Immature natural killer cell (primary cell): ENCODE measurements at regions not wholly inside any gene's neighbourhood (a gene's known extent, or its start where the extent isn't known, plus 50 kb on each side); places are given as distances from the start of the nearest gene placed in this dataset.
"Not testable (repeated sequence)": the region's sequence is repeated elsewhere in the genome, so short reads cannot be mapped to it uniquely, and the experiment has no call there.

Source experiments
- DNase-seq, 3 donors: peaks; one replicate each; pipeline ENCODE4 v3.0.0; 2022; ENCODE audit warnings: mixed read lengths in 1 of 3
- H3K27ac Mint-ChIP-seq, 6 donors: one replicate each; pipeline ENCODE4 v1.8.0; 2020; ENCODE audit warnings: mixed read lengths in 6 of 6, mild to moderate bottlenecking in 5 of 6, inconsistent platforms in 4 of 6, moderate library complexity in 3 of 6
- H3K27me3 Mint-ChIP-seq, 3 donors: one replicate each; pipeline ENCODE4 v1.8.0; 2020 to 2021; ENCODE audit warnings: low read depth in 3 of 3, mild to moderate bottlenecking in 3 of 3, mixed read lengths in 3 of 3, moderate library complexity in 3 of 3, inconsistent platforms in 1 of 3
- H3K36me3 Mint-ChIP-seq, 3 donors: one replicate each; pipeline ENCODE4 v1.8.0; 2020; ENCODE audit warnings: mixed read lengths in 3 of 3, inconsistent platforms in 2 of 3, mild to moderate bottlenecking in 2 of 3
- H3K4me1 Mint-ChIP-seq, 2 donors: one replicate each; pipeline ENCODE4 v1.8.0; 2020; ENCODE audit warnings: inconsistent platforms in 2 of 2, mild to moderate bottlenecking in 2 of 2, mixed read lengths in 2 of 2, moderate library complexity in 1 of 2
- H3K4me3 Mint-ChIP-seq, 5 donors: one replicate each; pipeline ENCODE4 v1.8.0; 2020; ENCODE audit warnings: mild to moderate bottlenecking in 5 of 5, mixed read lengths in 5 of 5, inconsistent platforms in 3 of 5, moderate library complexity in 3 of 5
- H3K9me3 Mint-ChIP-seq, 6 donors: one replicate each; pipeline ENCODE4 v1.8.0; 2020; ENCODE audit warnings: mild to moderate bottlenecking in 6 of 6, mixed read lengths in 6 of 6, inconsistent platforms in 4 of 6, moderate library complexity in 3 of 6

DNA sequence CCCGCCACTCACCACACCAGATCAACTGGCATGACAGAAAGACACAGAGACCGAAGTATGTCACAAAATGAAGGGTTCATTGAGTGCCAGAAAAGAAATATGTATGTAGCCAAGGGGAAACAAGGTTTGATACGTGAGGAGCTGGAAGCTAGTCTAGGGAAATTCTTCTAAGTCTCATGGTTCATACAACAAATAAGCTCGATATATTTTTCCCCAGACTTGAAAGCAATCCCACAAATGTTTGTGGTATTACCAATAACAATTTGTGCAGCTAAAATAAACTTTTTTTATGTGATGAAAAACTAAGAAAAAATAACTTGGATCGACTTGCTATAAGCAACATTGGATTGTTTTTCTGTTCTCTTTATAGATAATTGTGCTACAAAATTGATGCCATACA lies 777.0 kb downstream of the TSN start:
- DNase-seq, result no peak
- Mint-ChIP-seq H3K4me3 (no peak overlapping the region), H3K27me3 (peaks cover 0 to 2% (median 2%) of the 10 kb centered on the region in 3 donors), H3K9me3 (peaks cover 0 to 25% (median 6%) of the 10 kb centered on the region in 6 donors), H3K27ac (no peak overlapping the region), H3K36me3 (no peaks in the 10 kb centered on the region), H3K4me1 (no peaks in the 10 kb centered on the region)

DNA sequence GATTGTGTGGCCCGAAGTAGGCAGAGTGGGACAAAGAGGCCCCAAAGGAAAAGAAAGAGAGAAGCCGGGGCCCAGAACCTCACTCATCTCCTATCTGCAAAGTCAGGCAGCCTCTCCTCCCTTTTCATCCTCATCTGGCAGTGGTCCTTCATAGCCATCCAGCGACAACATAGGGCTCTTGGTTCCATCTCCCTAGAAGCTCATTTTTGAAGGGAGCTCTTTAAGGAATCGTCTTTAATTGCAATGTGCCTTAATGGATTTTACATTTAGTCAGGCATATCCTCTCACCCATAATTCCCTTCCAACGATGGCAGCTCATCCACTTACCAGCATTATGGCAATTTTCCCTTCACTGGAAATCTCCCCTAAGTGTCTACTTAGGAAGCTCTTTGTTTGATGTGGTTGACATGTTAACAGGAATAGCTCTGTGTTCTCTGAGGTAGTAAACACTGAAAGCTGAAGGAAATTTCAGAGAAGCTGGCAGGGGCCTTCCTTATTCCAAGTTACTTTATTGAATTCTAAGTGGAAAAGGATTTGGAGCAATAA lies 780.6 kb downstream of the TSN start:
- H3K4me3 Mint-ChIP-seq, result no peak overlapping the region
- H3K9me3 Mint-ChIP-seq, result peaks cover 0 to 17% (median 7%) of the 10 kb centered on the region in 6 donors
- H3K27ac Mint-ChIP-seq, result no peak overlapping the region
- DNase-seq, result no peak
- no peaks in the 10 kb centered on the region for H3K4me1 Mint-ChIP-seq
- H3K27me3 Mint-ChIP-seq, result peaks cover 0 to 2% (median 0%) of the 10 kb centered on the region in 3 donors
- no peaks in the 10 kb centered on the region for H3K36me3 Mint-ChIP-seq

DNA sequence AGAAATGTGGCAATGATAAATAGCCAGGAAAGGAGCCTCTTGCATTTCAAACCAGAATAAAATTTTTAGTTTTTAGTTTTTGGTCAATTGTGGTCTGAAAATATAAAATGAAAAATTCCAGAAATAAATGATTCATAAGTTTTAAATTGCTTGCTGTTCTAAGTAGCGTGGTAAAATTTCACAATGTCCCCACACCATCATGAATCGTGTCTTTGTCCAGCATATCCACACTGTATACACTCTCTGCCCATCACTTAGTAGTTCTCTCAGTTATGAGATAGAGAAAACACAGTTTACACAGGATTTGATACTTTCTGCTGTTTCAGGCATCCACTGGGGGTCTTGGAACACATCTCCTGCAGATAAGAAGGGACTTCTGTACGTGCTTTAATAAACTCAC lies 783.9 kb downstream of the TSN start:
- Mint-ChIP-seq H3K4me3 (no peak overlapping the region), H3K27me3 (peaks cover 0 to 3% (median 2%) of the 10 kb centered on the region in 3 donors), H3K27ac (no peak overlapping the region), H3K36me3 (no peaks in the 10 kb centered on the region), H3K4me1 (no peaks in the 10 kb centered on the region), H3K9me3 (peaks cover 0 to 19% (median 8%) of the 10 kb centered on the region in 6 donors)
- no peak for DNase-seq

DNA sequence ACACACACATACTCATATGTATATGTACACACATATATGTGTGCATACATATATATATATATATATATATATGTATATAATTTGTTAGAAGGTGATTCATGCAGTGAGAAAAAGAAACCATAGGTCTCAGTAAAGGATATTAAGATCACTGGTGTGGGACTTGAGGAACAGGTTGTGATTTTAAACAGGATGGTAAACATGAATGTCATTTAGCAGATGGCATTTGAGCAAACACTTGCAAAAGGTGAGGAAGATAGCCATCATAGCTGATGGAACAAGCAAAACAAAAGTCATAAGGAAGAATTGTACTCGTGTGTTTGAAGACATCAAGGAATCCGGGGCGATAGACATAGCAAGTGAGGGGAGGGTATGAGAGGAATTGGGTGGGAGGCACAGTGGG lies 784.5 kb downstream of the TSN start:
- no peak for DNase-seq
- Mint-ChIP-seq H3K4me3 (no peak overlapping the region), H3K9me3 (peaks cover 0 to 19% (median 7%) of the 10 kb centered on the region in 6 donors), H3K4me1 (no peaks in the 10 kb centered on the region), H3K27me3 (peaks cover 0 to 3% (median 2%) of the 10 kb centered on the region in 3 donors), H3K27ac (no peak overlapping the region), H3K36me3 (no peaks in the 10 kb centered on the region)

DNA sequence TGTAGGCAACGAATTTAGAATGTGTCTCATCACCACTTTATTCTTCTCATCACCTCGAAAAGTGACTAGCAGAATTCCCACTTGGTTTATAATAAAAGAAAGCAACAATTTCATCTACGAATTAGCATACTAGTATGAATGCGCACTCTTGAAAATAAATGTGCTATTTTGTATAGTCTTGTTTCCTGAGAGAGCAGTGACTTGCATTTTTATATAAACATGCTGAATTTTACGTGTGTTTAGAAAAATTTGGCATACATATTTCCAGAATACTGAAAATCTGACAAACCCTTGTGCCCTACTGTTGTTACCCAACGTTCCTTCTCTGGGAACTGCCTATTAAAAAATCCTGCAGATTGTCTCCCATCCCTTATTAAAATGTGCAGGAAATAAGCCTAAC lies 786.8 kb downstream of the TSN start:
- H3K4me3 Mint-ChIP-seq, result no peak overlapping the region
- no peaks in the 10 kb centered on the region for H3K36me3 Mint-ChIP-seq
- H3K27ac Mint-ChIP-seq, result no peak overlapping the region
- H3K27me3 Mint-ChIP-seq, result peaks cover 0 to 3% (median 0%) of the 10 kb centered on the region in 3 donors
- no peaks in the 10 kb centered on the region for H3K4me1 Mint-ChIP-seq
- peaks cover 0 to 10% (median 5%) of the 10 kb centered on the region in 6 donors for H3K9me3 Mint-ChIP-seq
- DNase-seq, result no peak

DNA sequence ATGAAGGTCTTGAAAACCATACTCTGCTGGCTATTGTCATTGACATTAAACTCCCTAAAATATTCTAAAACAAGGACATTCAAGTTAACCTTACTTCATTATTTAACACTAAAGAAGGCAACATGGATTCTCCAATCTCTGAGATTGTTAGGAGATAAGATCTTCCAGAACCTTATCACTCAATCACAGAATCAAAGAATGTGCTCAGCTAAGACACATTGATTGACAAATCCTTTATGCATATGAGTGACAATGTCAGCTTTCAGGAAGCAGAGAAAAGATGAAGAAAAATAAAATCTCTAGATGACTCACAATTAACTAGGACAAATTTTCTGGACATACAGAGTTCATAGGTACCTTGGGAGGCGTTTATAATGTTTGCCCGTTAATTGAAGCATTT lies 787.2 kb downstream of the TSN start:
- H3K27me3 Mint-ChIP-seq, result peaks cover 0 to 3% (median 0%) of the 10 kb centered on the region in 3 donors
- no peak for DNase-seq

DNA sequence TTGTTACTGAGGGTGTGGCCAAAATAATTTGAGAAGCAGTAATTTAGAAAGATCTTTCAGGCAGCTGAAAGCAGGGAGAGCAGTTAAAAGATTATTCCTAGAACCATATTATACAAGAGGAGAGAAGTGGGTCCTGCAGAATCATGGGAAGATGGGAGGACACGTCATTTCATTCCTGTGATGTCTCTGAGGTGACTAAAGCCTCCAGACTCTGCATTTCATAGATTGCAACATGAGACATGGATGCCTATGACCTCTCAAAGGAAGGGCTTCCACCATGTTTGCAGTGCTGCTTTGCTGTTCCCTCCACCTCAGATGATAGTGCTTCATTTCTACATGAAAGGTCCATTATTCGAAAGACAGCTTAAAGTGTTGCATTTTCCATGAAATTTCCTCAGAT lies 788.4 kb downstream of the TSN start:
- Mint-ChIP-seq H3K4me3 (no peak overlapping the region), H3K9me3 (peaks cover 2 to 18% (median 9%) of the 10 kb centered on the region in 6 donors), H3K27ac (no peak overlapping the region), H3K27me3 (peaks cover 0 to 5% (median 0%) of the 10 kb centered on the region in 3 donors), H3K36me3 (no peaks in the 10 kb centered on the region), H3K4me1 (no peaks in the 10 kb centered on the region)
- no peak for DNase-seq

More for the DNA sequence above, 787.2 kb downstream of the TSN start:
- Mint-ChIP-seq H3K9me3 (peaks cover 0 to 10% (median 5%) of the 10 kb centered on the region in 6 donors), H3K4me3 (no peak overlapping the region), H3K36me3 (no peaks in the 10 kb centered on the region), H3K4me1 (no peaks in the 10 kb centered on the region), H3K27ac (no peak overlapping the region)

DNA sequence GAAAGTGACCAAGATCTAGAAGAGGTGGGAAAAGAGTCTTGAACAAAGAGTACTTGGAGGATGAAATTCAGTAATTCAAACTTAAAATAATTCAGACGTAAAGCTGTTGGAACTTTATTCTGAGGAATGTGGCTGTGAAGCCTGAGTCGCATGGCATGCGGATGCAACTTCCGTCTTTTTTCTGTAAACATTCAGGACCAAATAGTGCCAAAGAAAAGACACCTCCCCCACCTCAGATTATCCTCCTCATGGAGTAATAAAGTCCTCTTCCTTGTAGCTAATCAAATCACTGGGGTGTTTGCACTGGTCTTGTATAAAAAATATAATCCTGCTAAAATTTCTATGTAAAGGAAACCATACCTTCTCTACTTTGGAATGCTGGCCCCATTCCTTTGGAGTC lies 790.4 kb downstream of the TSN start:
- no peak overlapping the region for H3K27ac Mint-ChIP-seq
- H3K9me3 Mint-ChIP-seq, result peaks cover 9 to 30% (median 13%) of the 10 kb centered on the region in 6 donors
- DNase-seq, result no peak
- peaks cover 0 to 5% (median 5%) of the 10 kb centered on the region in 3 donors for H3K27me3 Mint-ChIP-seq
- H3K4me1 Mint-ChIP-seq, result no peaks in the 10 kb centered on the region
- no peak overlapping the region for H3K4me3 Mint-ChIP-seq
- peaks cover 0 to 7% (median 2%) of the 10 kb centered on the region in 3 donors for H3K36me3 Mint-ChIP-seq

DNA sequence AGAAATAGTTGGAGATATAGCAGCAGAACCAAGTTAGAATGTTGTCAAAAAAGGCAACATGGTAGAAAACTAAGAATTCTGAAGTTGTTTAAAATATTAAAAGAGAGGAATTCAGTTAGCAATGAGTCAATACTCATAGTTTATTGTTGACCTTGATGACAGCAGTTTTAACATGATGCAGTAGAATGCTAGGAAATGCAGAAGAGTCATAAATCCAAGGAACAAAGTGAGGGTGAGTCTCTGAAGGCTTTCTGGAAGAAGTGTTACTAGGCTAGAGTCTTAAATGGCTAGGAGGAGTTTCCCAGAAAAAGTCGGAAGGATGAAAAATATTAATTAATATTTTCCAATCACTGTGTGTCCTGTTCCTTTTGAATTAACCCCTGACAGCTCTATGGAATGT lies 807.3 kb downstream of the TSN start:
- H3K4me1 Mint-ChIP-seq, result no peaks in the 10 kb centered on the region
- DNase-seq, result no peak
- peaks cover 0 to 1% (median 0%) of the 10 kb centered on the region in 3 donors for H3K27me3 Mint-ChIP-seq
- H3K36me3 Mint-ChIP-seq, result no peaks in the 10 kb centered on the region
- H3K9me3 Mint-ChIP-seq, result peaks cover 0 to 4% (median 0%) of the 10 kb centered on the region in 6 donors
- no peak overlapping the region for H3K27ac Mint-ChIP-seq
- no peak overlapping the region for H3K4me3 Mint-ChIP-seq

DNA sequence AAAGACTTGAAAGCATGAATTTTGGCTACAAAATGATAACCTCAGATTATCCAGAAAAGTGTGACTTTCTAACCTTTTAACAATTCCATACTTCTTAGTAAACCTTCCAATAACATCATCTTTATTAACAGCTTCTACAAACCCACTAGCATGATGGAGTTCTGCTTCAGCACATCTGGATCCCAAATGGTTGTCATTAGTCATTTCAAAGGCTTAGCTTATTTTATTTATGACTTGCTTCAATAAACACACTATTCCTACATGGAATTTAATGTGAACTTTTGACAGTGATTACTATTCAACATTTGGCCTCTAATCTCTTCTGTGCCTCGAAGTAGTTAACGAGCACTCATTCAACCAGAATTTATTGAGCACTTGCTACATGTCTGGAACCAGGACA lies 808.3 kb downstream of the TSN start:
- H3K27ac Mint-ChIP-seq, result no peak overlapping the region
- DNase-seq, result no peak
- no peaks in the 10 kb centered on the region for H3K4me1 Mint-ChIP-seq
- H3K9me3 Mint-ChIP-seq, result peaks cover 0 to 6% (median 0%) of the 10 kb centered on the region in 6 donors
- H3K27me3 Mint-ChIP-seq, result peaks cover 0 to 1% (median 0%) of the 10 kb centered on the region in 3 donors
- no peak overlapping the region for H3K4me3 Mint-ChIP-seq
- H3K36me3 Mint-ChIP-seq, result no peaks in the 10 kb centered on the region

DNA sequence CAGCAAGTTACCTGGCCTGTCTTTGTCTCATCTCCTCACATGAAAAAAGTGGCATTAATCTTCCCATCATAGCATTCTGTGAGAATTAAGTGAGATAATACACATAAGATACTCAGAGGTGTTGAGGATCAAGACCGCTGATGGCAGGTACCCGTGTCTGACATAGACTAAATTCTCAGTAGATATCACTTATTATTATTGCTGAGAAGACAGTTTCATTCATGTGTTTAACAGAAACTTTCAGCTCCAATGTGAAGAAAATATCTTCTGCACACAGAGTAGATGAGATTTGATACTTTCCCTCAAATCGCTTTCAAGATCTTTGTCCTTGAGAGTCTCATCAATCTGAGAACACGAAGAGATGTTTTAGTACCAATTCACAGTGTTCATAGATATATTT lies 809.4 kb downstream of the TSN start:
- no peaks in the 10 kb centered on the region for H3K36me3 Mint-ChIP-seq
- H3K4me1 Mint-ChIP-seq, result no peaks in the 10 kb centered on the region
- no peak overlapping the region for H3K27ac Mint-ChIP-seq
- H3K27me3 Mint-ChIP-seq, result peaks cover 0 to 1% (median 0%) of the 10 kb centered on the region in 3 donors
- peaks cover 0 to 8% (median 4%) of the 10 kb centered on the region in 6 donors for H3K9me3 Mint-ChIP-seq
- H3K4me3 Mint-ChIP-seq, result no peak overlapping the region
- DNase-seq, result no peak

DNA sequence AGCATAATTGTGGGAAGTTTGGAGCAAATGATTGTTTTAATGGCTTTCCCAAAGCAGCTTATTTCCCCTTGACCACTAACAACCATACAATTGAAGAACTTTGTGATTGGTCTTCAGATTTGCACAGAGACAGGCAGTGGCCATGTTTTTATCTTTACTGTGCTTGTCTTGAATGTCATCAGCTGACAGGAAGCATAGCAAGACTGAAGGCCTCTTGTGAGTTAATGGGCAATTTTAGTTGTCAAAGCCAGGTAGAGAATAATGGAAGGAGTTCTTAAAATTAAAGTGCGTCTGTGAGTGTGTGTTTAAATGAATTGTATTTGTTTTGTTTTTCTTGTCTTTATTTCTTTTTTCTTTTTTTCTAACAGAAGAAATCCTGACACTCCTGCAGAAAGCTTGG lies 809.9 kb downstream of the TSN start:
- Mint-ChIP-seq H3K27ac (no peak overlapping the region), H3K4me1 (no peaks in the 10 kb centered on the region), H3K9me3 (peaks cover 0 to 8% (median 4%) of the 10 kb centered on the region in 6 donors), H3K27me3 (peaks cover 0 to 3% (median 0%) of the 10 kb centered on the region in 3 donors), H3K4me3 (no peak overlapping the region), H3K36me3 (no peaks in the 10 kb centered on the region)
- no peak for DNase-seq

DNA sequence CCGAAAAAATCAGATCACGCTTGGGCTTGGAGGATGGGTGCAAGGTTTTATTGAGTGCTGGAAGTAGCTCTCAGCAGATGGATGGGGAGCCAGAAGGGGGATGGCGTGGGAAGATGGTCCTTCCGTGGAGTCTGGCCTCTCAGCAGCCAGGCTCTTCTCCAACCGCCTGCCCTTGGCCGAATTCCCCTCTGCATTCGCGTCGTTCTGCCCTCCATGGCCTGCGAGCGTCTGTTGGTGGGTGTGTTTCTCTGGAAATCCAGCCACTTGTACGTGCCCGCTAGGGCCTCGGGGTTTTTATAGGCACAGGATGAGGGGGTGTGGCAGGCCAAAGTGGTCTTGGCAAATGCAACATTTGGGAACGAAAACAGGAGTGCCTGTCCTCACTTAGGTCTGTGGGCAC lies 815.2 kb downstream of the TSN start:
- H3K4me1 Mint-ChIP-seq, result no peaks in the 10 kb centered on the region
- H3K9me3 Mint-ChIP-seq, result peaks cover 2 to 16% (median 8%) of the 10 kb centered on the region in 6 donors
- no peaks in the 10 kb centered on the region for H3K36me3 Mint-ChIP-seq
- H3K27ac Mint-ChIP-seq, result no peak overlapping the region
- H3K4me3 Mint-ChIP-seq, result no peak overlapping the region
- peaks cover 0 to 5% (median 0%) of the 10 kb centered on the region in 3 donors for H3K27me3 Mint-ChIP-seq
- DNase-seq, result no peak

DNA sequence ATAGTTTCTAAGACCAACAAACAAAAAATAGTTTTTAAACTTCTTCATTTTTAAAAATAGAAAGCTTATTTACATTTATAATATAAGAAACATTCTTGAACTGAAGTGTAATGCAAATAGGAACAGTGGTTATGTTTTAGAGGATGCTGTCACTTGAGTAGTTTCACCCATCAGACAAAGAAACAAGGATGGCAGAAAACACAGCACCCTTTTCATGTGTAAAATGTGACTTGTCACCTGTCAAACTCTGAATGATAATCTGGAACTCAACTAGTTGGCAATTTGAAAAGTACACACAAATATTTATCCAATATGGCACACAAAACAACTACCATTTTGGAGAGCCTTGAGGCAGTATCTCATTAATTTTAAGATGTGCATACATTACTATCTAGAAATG lies 816.0 kb downstream of the TSN start:
- not testable (repeated sequence) for H3K27ac Mint-ChIP-seq, H3K4me3 Mint-ChIP-seq, H3K36me3 Mint-ChIP-seq, DNase-seq, H3K4me1 Mint-ChIP-seq, H3K27me3 Mint-ChIP-seq
- peaks cover 2 to 22% (median 11%) of the 10 kb centered on the region in 6 donors for H3K9me3 Mint-ChIP-seq

DNA sequence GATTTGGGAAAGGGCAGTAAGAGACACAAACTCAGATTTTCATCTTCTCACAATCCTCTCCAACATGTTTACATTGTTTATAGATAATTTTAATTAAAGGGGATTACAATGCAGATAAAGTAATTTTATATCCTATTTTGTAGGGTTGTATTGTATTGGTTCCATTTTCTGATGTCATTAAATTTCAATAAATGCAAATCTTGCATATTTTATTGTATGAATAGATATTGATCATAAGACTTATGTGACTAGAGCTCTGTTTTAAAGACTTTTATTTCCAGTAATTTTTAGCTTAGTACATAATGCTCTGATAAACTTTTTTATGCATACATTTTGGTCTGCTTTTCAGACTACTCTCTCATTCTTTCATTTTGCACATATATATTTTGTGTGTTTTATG lies 819.6 kb downstream of the TSN start:
- Mint-ChIP-seq H3K27ac (no peak overlapping the region), H3K4me1 (no peaks in the 10 kb centered on the region), H3K36me3 (no peaks in the 10 kb centered on the region), H3K4me3 (no peak overlapping the region), H3K9me3 (peaks cover 2 to 18% (median 11%) of the 10 kb centered on the region in 6 donors), H3K27me3 (peaks cover 0 to 5% (median 0%) of the 10 kb centered on the region in 3 donors)
- no peak for DNase-seq
